HG03159 (cell line): ENCODE measurements at regions not wholly inside any gene's neighbourhood (a gene's known extent, or its start where the extent isn't known, plus 50 kb on each side); places are given as distances from the start of the nearest gene placed in this dataset.
"Not testable (repeated sequence)": the region's sequence is repeated elsewhere in the genome, so short reads cannot be mapped to it uniquely, and the experiment has no call there.

Source experiments
- ATAC-seq: cut with Tn5 transposase; IDR thresholded peaks from one replicate; pipeline ENCODE4 v1.9.1; 2021; ENCODE audit warnings: mild to moderate bottlenecking, moderate library complexity; ENCODE audit not compliant: unreplicated experiment

- ATAC-seq: no peak
Observed at GRCh38 chr2:183456177-183456576, 331.9 kb downstream of the NUP35 start.

GRCh38 chr2:183458460-183458859 lies 334.2 kb downstream of the NUP35 start:
- no peak for ATAC-seq

- no peak for ATAC-seq
Observed at GRCh38 chr2:183459466-183459865, 335.2 kb downstream of the NUP35 start.

GRCh38 chr2:183463821-183464220 lies 339.6 kb downstream of the NUP35 start:
- no peak for ATAC-seq

- no peak for ATAC-seq
Observed at GRCh38 chr2:183465048-183465447, 340.8 kb downstream of the NUP35 start.

- ATAC-seq: no peak
Observed at GRCh38 chr2:183474912-183475695, 350.9 kb downstream of the NUP35 start.

- ATAC-seq: no peak
Observed at GRCh38 chr2:183476490-183476889, 352.2 kb downstream of the NUP35 start.

- ATAC-seq: no peak
Observed at GRCh38 chr2:183477296-183477695, 353.1 kb downstream of the NUP35 start.

- ATAC-seq: not testable (repeated sequence)
Observed at GRCh38 chr2:183478941-183479595, 354.8 kb downstream of the NUP35 start.

- no peak for ATAC-seq
Observed at GRCh38 chr2:183487326-183487725, 363.1 kb downstream of the NUP35 start.

GRCh38 chr2:183488421-183488820 lies 364.2 kb downstream of the NUP35 start:
- ATAC-seq: no peak

GRCh38 chr2:183490489-183490888 lies 366.2 kb downstream of the NUP35 start:
- no peak for ATAC-seq

GRCh38 chr2:183490914-183491313 lies 366.7 kb downstream of the NUP35 start:
- ATAC-seq: no peak

GRCh38 chr2:183493040-183493439 lies 368.8 kb downstream of the NUP35 start:
- no peak for ATAC-seq

GRCh38 chr2:183495079-183495478 lies 370.8 kb downstream of the NUP35 start:
- no peak for ATAC-seq

- peak; percentile 95 for ATAC-seq
Observed at GRCh38 chr2:183495589-183496267, 371.5 kb downstream of the NUP35 start.

GRCh38 chr2:183497861-183498260 lies 373.6 kb downstream of the NUP35 start:
- ATAC-seq: no peak

- ATAC-seq: peak; percentile 99
Observed at GRCh38 chr2:183505911-183506310, 381.7 kb downstream of the NUP35 start.

GRCh38 chr2:183511154-183511553 lies 386.9 kb downstream of the NUP35 start:
- ATAC-seq: no peak

- no peak for ATAC-seq
Observed at GRCh38 chr2:183519371-183520056, 395.3 kb downstream of the NUP35 start.

GRCh38 chr2:183521911-183522310 lies 397.7 kb downstream of the NUP35 start:
- ATAC-seq: no peak
